Ishikawa (cell line): ENCODE measurements at regions not wholly inside any gene's neighbourhood (a gene's known extent, or its start where the extent isn't known, plus 50 kb on each side); places are given as distances from the start of the nearest gene placed in this dataset.

Experiments used
- CEBPB ChIP-seq: IDR thresholded peaks from 2 replicates; pipeline ENCODE4 v1.6.1; 2012
- EGR1 ChIP-seq: IDR thresholded peaks from 2 replicates; pipeline ENCODE4 v1.6.1; 2012
- EP300 ChIP-seq: IDR thresholded peaks from 2 replicates; pipeline ENCODE4 v1.6.1; 2012; ENCODE audit warnings: borderline replicate concordance
- FOXM1 ChIP-seq: IDR thresholded peaks from 2 replicates; pipeline ENCODE4 v1.6.1; 2012; ENCODE audit warnings: low read depth, borderline replicate concordance
- NFIC ChIP-seq: IDR thresholded peaks from 2 replicates; pipeline ENCODE4 v1.6.1; 2012
- RAD21 ChIP-seq: IDR thresholded peaks from 2 replicates; pipeline ENCODE4 v1.6.1; 2012; ENCODE audit warnings: low read depth
- TAF1 ChIP-seq: IDR thresholded peaks from 2 replicates; pipeline ENCODE4 v1.6.1; 2012; ENCODE audit warnings: low read depth, mild to moderate bottlenecking
- YY1 ChIP-seq: IDR thresholded peaks from 2 replicates; pipeline ENCODE4 v1.6.1; 2012; ENCODE audit warnings: low read depth

- TF ChIP-seq YY1 (no peak), RAD21 (no peak), TAF1 (no peak), EP300 (no peak), CEBPB (no peak), EGR1 (no peak), FOXM1 (no peak), NFIC (no peak)
Observed at GRCh38 chr7:33732462-33732861, 172.9 kb upstream of the BMPER start.
